GM18909 (cell line): ENCODE measurements at regions not wholly inside any gene's neighbourhood (a gene's known extent, or its start where the extent isn't known, plus 50 kb on each side); places are given as distances from the start of the nearest gene placed in this dataset.

Experiments used
- ATAC-seq: cut with Tn5 transposase; IDR thresholded peaks from one replicate; pipeline ENCODE4 v1.9.1; 2021; ENCODE audit warnings: mild to moderate bottlenecking; ENCODE audit not compliant: unreplicated experiment, poor library complexity

DNA sequence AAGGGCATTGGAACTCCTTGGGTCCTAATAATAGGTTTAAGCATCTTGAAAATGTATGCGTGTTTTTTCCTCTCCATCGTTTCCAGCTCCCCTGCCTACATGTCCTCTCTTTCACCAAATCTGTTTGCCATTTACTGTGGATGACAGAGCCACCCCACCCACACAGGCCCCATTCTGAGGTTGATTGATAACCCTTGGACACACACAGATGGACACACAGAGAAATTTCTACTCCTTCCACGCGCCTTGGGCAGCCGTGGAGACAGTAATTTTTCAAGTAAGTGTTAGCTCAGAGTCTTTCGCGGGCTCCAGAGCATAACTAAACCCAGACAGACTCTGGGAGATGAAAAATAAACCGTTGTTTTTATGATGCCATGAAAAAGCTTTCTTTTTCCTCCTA, 103.3 kb upstream of the NLRP1 start:
- no peak for ATAC-seq

DNA sequence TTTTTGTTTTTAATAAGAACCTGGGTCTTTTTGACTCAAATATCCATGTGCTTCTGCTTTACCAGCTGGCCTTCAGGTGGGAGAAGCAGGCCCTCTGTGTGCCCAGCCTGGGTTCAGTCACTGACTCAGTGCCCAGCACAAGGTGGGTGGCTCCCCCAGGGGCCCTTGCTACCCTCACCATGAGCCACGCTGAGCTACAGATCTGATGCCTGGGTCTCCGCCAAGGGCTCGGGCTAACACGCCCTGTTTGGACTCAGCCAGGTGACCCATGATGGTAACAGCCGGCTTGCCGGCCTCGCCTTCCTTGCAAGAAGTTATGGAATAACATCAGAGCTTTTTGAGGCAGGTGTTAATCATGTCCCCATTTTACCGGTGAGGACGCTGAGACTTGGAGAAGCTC, 109.5 kb upstream of the NLRP1 start:
- no peak for ATAC-seq

DNA sequence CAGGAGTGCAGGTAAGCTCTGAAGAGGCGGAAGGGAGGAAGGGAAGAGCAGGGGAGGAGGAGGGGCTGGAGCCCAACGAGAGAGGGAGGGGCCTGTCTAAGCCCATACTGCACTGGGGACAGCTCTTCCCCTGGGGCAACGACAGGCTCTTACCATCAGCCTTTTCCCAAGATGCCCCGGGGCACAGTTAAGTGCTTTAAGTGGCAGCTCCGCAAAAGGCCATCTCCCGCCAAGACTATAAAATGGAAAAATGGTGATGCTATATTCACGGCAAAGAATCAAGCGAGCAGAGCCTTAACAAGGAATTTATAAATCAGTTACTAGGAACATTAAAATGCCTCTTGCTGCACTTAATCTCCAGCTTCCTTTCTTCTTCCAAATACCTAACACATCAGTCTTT, 110.2 kb upstream of the NLRP1 start:
- no peak for ATAC-seq

DNA sequence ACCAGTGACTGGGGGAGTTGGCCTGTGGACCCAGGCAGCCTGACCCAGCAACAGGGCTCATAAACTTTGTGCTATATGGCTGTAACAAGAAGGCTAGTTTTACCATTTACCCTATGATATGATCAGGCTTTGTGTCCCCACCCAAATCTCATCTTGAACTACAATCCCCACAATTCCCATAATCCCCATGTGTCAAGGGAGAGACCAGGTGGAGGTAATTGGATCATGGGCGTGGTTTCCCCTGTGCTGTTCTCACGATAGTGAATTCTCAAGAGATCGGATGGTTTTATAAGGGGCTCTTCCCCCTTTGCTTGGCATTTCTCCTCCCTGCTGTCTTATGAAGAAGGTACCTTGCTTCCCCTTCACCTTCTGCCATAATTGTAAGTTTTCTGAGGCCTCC, 111.2 kb upstream of the NLRP1 start:
- no peak for ATAC-seq

DNA sequence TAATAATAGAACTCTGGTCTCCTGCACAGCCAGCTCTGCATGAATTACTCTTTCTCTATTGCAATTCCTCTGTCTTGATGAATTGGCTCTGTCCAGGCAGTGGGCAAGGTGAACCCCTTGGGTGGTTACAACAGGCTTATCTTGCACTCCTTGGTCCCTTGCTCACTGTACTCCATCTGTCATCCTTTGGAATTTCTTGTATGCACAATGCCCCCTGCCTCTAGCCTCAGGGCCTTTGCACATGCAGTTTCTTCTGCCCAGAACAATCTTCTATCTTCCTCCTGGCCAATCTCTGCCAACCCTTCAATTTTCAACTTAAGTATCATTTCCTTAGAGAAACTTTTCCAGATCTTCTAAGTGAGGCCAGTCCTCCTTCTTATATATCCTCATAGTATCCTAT, 114.7 kb upstream of the NLRP1 start:
- no peak for ATAC-seq

DNA sequence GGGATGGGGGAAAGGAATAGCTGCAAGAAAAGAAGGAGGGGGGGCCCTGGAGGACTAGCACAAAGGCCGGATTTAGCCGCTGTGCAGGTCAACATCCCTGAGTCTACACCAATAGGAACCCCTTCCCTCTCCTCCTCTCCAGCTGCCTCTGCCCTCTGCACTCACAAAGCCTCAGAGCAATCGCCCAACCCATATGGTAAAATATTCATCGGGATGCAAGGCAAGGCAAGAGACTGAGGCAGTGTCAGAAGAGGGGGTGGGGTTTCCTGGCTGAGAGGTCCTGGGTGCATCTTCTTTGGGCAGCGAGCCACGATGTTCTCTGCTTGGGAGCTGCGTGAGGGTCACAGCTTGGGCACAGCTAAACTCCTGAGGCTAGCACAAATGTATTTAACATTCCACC, 115.5 kb upstream of the NLRP1 start:
- ATAC-seq = no peak

DNA sequence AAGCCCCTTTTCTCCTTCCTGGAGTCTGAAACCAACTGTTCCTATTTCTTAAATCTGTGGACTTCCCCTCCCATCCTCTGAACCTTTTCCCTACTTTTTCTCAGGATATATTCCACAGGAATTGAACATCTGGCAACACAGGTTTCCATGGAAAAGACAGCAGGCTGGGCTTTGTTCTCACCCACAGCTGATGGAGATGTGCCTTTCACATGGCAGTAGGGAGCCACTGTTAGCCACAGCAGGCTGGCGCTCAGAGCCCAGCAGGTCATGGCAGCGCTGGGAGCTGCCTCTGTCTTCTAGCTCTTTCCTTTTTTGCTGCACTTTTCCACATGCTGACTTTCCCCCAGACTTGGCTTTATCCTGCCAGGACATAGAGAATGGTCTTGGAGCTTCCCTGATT, 116.4 kb upstream of the NLRP1 start:
- ATAC-seq = no peak

DNA sequence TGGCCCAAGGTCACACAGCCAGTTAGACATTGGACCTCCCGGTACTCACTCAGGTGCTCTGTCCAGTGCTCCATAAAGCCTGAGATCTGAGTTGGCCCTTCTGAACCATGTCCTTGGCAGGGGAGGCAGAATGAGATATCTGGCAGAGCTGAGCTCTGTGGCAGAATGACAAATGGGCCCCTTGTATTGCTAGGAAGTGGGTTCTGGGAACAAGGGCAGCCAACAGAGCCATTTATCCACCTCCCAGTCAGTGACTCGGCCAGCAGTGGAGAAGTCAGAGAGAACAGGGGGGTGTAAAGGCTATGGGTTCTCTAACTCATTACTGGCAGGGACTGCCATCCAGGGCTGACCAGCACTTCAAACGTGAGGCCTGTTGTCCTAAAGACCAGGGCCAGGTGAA, 117.1 kb upstream of the NLRP1 start:
- ATAC-seq = no peak

DNA sequence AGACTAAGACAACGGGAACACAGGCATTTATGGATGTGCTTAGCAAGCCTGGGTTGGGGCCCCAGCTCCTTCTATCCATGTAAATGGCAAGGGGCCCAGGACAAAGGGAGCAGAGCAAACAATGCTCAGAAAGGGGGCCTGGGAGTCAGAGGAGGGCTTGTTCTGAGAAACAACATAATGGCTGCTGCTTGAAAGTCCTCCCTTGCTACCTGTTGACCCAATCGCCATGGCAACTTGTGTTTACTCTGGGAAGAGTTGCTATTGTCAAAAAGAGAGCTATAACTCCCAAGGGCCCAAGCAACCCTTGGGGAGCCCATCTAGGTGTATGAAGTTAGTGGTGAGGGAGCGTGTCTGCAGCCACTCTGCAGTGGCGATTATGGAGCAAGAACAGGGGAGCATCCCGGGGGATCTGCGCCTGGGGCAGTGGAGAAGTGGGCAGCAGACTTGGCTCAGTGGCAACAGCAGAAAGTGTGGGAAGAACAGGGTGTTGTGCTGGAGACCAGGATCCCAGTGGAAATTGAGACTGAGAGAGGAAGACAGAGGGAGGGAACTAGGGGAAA, 118.7 kb upstream of the NLRP1 start:
- no peak for ATAC-seq

DNA sequence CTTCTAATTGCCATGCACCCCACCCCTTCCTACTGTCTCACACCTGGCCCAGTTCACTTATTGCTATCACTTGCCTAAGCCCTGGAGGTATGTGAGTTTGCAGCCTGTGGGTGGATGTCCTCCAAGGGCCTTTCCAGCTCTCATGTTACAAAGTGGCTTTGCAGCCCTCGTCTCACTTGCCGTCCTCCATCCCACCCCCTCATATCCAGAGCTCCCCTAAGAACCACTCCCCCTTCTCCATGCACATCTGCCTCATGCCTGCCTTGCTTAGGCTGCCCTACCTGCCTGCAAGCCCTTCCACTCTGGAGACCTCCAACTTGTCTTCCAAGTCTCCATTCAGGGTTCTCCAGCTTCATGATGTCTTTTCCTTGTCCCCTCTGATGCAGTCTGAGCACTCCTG, 119.4 kb upstream of the NLRP1 start:
- ATAC-seq = no peak

DNA sequence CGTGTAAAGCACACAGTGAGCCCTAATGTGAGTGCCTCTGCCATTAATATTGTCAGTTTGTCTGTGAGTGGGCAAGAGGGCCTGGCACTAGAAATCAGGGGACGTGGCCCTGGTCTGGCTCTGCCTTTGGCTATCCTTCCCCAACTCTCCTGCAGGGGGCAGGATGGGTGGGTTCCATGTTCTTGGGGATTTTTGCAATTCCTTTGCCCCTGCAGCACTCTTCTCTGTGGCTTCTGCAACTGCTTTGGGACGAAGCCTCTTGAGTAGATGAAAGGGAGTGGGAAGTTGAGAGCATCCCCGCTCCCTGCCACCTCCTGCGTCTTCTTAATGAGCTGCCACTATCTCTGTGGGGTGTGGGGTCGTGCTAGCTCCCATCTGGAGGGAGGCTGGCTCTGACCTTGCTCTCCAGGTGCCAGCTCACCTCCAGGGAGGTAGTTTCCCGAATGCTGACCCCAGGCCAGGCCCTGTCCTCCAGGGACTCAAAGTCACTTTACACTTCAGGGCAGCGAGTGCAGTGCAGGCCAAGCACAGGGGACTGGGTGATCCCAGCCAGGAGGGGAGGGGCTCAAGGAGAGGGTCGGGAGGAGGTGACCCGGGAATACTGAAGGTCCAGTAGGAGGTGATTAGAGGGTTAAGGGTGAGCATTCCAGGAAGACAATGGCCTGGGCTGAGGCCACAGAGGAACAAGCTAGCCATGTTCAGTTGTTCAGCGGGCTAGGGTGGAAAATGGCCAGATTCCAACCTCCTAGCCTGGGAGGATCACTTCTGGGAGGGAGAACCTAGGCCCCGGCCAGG, 121.0 kb upstream of the NLRP1 start:
- ATAC-seq = no peak

DNA sequence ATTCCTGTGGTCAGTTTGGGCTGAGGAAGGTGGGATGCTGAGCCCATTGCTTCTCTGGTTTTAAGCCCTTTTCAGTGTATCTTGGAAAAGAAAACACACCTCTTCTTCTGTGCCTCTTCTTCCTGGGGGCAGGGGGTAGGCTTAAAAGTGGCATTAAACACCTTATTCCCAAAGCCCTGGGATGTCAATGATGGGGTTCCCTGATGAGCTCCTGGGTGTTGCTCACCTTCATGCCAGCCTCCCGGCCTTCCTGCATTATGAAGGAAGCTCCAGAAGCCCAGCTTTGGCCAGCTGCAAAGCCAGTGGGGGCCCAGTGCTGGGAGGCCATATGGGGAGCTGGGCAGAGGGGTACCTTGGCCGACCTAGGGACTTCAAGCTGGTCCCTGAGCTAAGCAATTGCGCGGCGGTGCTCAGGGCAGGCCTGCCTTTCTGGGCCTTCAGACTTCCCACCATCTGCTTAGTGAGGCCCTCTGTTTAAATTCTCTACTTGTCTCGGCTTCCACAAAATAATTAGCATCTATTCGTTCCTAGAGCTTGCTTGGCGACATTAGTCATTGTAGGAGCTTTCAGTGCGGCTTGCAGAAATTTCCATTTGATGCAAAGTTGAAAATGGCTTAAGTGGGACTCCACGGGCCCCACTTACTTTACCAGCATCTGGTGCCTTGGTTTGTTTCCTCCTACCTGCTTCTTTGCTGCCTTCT, 121.7 kb upstream of the NLRP1 start:
- ATAC-seq = no peak

DNA sequence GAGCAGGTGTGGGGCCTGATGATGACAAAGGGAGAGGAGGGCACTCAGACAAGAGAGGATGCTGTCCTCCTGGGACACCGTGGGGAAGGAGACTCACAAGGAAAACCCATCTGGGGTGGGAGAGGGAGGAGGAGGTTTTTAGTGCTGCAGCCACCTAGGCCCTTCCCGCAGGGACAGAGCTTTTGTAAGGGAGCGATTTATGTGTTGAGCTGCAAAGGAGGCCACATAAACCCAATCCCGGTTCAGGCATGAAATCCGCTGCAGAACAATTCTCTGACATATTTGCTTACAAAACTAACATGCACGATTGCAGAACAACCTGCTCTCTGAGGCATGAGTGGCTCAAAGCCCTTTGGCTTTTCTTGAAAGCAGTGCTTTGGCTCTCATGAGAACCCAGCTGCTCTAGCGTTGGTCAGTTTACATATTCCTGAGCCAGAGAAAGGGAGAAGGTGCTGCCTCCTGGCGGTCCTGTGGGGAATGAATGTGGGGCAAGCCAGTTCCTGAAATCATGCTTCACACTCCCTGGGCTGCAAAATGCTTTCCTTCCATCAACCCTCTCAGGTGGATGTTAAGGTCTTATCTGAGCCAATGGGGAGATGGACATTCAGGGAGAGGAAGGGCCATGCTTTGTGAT, 122.4 kb upstream of the NLRP1 start:
- no peak for ATAC-seq

DNA sequence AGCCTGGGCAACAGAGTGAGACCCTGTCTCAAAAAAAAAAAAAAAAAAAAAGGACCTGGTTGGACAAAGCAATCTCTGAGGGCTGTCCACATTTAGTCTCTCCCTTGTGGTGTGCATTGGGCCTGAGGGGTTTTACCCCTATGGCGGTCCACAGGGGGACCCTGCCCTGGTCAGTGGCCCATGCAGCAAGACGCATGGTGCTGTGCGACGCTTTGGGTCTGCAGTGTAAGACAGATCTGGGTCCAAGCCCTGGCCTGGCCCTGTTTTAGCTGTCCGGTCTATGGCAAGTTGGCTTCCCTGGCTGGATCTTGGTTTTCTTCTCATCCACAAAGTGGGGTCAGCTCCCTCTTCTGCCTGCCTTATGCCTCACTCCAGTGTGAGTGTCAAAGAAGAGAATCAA, 123.2 kb upstream of the NLRP1 start:
- ATAC-seq = no peak

DNA sequence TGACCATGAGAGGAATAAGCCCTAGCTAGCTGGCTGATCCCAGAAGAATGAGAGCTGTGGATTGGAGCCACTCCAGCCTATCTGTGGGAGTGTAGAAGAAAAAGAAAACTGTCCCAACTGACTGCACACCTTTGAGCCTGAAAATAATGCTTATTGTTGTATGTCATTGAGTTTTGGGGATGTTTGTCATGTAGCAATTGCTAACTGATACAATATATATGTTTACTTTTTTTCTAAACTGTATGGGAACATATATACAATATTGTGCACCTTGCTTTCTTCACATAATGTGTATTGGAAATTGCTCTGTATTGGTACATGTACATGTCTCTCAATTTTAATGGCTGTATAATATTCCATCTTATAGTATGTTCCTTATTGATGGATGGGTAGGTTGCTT, 124.0 kb upstream of the NLRP1 start:
- ATAC-seq = no peak

DNA sequence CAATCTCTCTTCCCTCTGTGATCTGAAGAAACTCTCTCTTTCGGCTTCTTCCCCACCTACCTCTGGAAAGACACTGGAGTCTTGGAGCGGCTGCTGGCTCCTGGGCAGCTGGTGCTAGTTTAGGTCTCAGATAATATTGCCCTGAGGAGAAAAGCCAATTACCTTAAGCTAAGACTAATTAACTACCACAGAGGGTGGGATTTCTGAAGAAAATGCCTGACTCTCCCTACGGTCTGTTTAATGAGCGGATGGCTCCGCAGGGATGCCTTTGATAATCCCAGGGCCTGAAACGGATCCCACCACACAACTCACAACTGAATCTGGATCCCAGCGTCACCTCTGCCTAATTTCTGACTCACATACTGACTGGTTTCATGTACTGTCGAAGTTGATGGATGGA, 127.0 kb upstream of the NLRP1 start:
- ATAC-seq = no peak

DNA sequence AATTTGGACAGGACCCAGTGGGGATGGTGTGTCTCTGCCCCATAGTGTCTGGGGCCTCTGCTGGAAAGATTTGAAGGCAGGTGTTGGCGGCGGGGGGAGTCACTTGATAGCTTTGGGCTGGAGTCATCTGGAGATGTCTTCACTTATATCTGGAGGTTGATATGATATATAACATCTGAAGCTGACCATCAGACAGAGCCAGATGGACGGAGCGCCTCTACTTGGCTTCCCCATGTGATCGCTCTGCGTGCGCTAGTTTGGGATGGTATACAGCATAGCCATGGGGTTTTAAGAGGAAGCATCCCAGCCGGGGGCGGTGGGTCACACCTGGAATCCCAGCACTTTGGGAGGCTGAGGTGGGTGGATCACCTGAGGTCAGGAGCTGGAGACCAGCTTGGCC, 130.7 kb upstream of the NLRP1 start:
- ATAC-seq = no peak

DNA sequence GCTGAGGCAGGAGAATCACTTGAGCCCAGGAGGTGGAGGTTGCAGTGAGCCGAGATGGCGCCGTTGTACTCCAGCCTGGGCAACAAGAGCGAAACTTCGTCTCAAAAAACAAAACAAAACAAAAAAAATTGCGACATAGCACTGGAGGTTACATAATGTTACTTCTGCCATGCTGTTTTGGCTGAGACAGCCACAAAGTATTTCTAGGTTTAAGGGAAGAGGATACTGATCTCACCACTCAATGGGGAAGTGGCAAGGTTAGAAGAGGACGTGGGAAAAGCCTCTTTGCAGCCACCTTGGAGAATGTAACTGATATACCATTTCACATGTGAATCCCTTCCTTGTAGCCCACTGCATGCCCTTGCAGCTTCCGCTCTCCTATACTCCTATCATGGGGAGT, 131.2 kb upstream of the NLRP1 start:
- no peak for ATAC-seq

DNA sequence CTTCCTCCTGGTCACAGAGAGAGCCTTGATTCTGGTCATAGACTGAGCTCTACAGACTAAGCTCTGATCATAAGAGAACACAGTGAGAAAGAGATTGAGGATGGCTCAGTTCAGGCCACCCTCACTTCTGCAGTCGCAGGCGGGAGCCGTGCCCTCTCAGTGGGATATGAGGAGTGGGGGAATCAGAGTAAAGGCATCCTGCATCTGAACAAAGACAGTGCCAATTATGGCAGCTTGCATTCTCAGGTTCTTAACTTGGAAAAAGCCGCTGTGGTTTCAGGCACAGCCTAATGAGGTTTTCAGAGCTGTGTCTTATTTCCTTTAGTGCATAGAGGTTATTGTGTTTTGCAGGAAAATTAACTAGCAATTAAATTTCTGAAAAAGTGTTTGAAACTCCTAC, 134.4 kb upstream of the NLRP1 start:
- ATAC-seq = no peak

DNA sequence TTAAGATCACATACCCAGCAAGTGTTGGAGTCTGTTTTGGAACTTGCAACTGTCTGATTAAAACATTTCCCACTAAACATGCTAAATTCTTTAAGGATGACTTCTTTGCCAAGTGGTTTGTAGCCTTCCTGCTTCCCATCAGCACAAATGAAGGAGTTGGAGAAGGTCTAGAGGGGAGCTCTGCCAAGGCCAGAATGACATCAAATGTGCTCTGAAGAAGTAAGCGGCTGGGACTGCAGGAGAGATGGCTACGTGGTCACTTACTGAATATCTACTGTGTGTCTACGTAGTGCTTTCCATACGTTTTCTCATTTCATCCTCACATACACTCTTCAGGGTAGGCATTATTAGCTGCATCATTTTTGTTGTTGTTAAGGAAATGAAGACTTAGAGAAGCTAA, 135.7 kb upstream of the NLRP1 start:
- no peak for ATAC-seq

DNA sequence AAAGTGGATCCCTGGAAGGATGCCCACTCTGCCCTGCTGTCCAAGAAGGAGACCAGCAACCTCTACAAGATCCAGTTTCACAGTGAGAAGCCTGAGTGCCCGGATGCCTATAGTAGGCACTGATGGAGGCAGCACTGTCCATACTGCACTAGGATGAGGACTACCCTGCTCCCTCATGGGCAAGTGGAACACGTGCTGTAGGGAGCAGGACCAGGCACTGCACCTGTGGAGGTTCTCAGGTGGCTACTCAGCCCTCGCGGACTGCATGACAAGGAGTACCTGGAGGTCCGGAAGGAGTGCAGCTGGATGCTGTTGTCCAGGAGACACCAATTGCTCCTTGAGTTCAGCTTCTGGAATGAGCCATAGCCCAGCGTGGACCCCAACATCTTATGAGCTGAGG, 146.1 kb upstream of the NLRP1 start:
- no peak for ATAC-seq
